GM12878 (cell line): ENCODE measurements at regions not wholly inside any gene's neighbourhood (a gene's known extent, or its start where the extent isn't known, plus 50 kb on each side); places are given as distances from the start of the nearest gene placed in this dataset.

Experiments used
- ATAC-seq: fragments of 200-7000 bp; cut with Tn5 transposase; 3 replicates; pipeline ENCODE4 v1.9.1; 2020; ENCODE audit warnings: mild to moderate bottlenecking, moderate library complexity
- BruUV-seq: library from RNA; stranded (reverse); fragments of 400-500 nt; replicated peaks from 2 replicates; lab custom pipeline; 2021; lab: Mats Ljungman, UMichigan
- CTCF ChIA-PET: fragments of 300-600 bp; sonication (Branson Sonifier 250); formaldehyde crosslinking; extraction: SDS; loops from one replicate; lab custom pipeline; 2021; ENCODE audit warnings: inconsistent platforms; lab: Yijun Ruan, JAX
- POLR2A ChIA-PET: fragments of 350-600 bp; formaldehyde crosslinking; extraction: SDS; loops from one replicate; lab custom pipeline; 2021; ENCODE audit warnings: inconsistent platforms; lab: Charles Lee
- RAD21 ChIA-PET: fragments of 300-600 bp; sonication (Branson Sonifier 250); formaldehyde crosslinking; loops from one replicate; lab custom pipeline; 2023; ENCODE audit warnings: antibody characterized with exemption; ENCODE audit not compliant: unreplicated experiment; lab: Charles Lee
- SMC1A ChIA-PET: fragments of 300-600 bp; sonication (Branson Sonifier 250); formaldehyde crosslinking; loops from one replicate; lab custom pipeline; 2023; ENCODE audit not compliant: unreplicated experiment, uncharacterized antibody; lab: Charles Lee
- DNase-seq: peaks from one replicate; pipeline ENCODE4 v3.0.0-alpha.2; 2011; ENCODE audit warnings: low read depth, low spot score
- FAIRE-seq: peaks from 3 replicates; lab custom pipeline; 2011; peaks lifted over from hg19 to GRCh38; lab: Jason Lieb, UNC
- H2AFZ ChIP-seq: 2 replicates; pipeline ENCODE4 v1.6.0; 2011; ENCODE audit warnings: low read depth, low read length, control low read depth; ENCODE audit not compliant: control insufficient read depth
- H3K27ac ChIP-seq: 2 replicates; pipeline ENCODE4 v1.5.1; 2011; ENCODE audit warnings: control low read depth; ENCODE audit not compliant: control insufficient read depth, insufficient read depth
- H3K27me3 ChIP-seq, 2 experiments: replicated peaks in 1 of 2; 2 replicates each; pipeline versions ENCODE4 v1.6.0 to v1.6.1; 2011; ENCODE audit warnings: low read length in 1 of 2; ENCODE audit not compliant: control insufficient read depth in 2 of 2, insufficient read depth in 2 of 2
- H3K36me3 ChIP-seq, 2 experiments: 2 replicates each; pipeline ENCODE4 v1.5.1; 2011; ENCODE audit warnings: low read length in 1 of 2; ENCODE audit not compliant: control insufficient read depth in 2 of 2, insufficient read depth in 2 of 2
- H3K4me1 ChIP-seq: 2 replicates; pipeline ENCODE4 v1.6.1; 2011; ENCODE audit warnings: mild to moderate bottlenecking, low read length, moderate library complexity, mixed read lengths; ENCODE audit not compliant: control insufficient read depth, insufficient read depth
- H3K4me2 ChIP-seq: 2 replicates; pipeline ENCODE4 v1.6.0; 2011; ENCODE audit warnings: control low read depth; ENCODE audit not compliant: control insufficient read depth, insufficient read depth
- H3K4me3 ChIP-seq: fragments of 200-600 bp; sonication (generic); 2 replicates; pipeline ENCODE4 v1.5.1; 2016
- H3K79me2 ChIP-seq: 2 replicates; pipeline ENCODE4 v1.6.0; 2011; ENCODE audit warnings: low read length; ENCODE audit not compliant: control insufficient read depth, insufficient read depth
- H3K9ac ChIP-seq: 2 replicates; pipeline ENCODE4 v1.8.0; 2011; ENCODE audit warnings: low read length, control low read depth, mixed read lengths; ENCODE audit not compliant: control insufficient read depth, insufficient read depth
- H3K9me3 ChIP-seq: replicated peaks from 3 replicates; pipeline ENCODE4 v1.5.1; 2011; ENCODE audit warnings: mild to moderate bottlenecking, low read length; ENCODE audit not compliant: control insufficient read depth, insufficient read depth
- H4K20me1 ChIP-seq: 2 replicates; pipeline ENCODE4 v1.6.0; 2011; ENCODE audit not compliant: control insufficient read depth, insufficient read depth
- ASH2L ChIP-seq: fragments of 300-600, 200-600 bp; sonication (generic); IDR thresholded peaks from 2 replicates; pipeline ENCODE4 v1.6.1; 2017; ENCODE audit warnings: low read depth, mild to moderate bottlenecking, borderline replicate concordance
- CHD1 ChIP-seq: IDR thresholded peaks from 2 replicates; pipeline ENCODE4 v1.6.1; 2012; ENCODE audit warnings: low read depth, low read length, improper control_type of control experiment
- EGR1 ChIP-seq, 2 experiments: IDR thresholded peaks; 1 replicate in 1 of 2; 2 replicates in 1 of 2; pipeline ENCODE4 v1.6.1; 2011 to 2012; ENCODE audit warnings: low read depth in 2 of 2, low read length in 2 of 2, borderline replicate concordance in 1 of 2, mild to moderate bottlenecking in 1 of 2, moderate library complexity in 1 of 2
- FOXK2 ChIP-seq: fragments of 450-650 bp; IDR thresholded peaks from 2 replicates; pipeline ENCODE4 v1.6.1; 2017; ENCODE audit warnings: mild to moderate bottlenecking, moderate library complexity
- HCFC1 ChIP-seq: fragments of 150-350 bp; IDR thresholded peaks from 2 replicates; pipeline ENCODE4 v1.6.1; 2014; ENCODE audit warnings: low read length
- IKZF2 ChIP-seq, 2 experiments: fragments of 450-650 bp; IDR thresholded peaks; 2 replicates each; pipeline ENCODE4 v1.6.1; 2017; ENCODE audit warnings: mild to moderate bottlenecking in 2 of 2, moderate library complexity in 2 of 2
- JUNB ChIP-seq: IDR thresholded peaks from 2 replicates; pipeline ENCODE4 v1.6.1; 2016; ENCODE audit warnings: antibody characterized with exemption, mild to moderate bottlenecking
- LARP7 ChIP-seq: fragments of 450-650 bp; IDR thresholded peaks from 2 replicates; pipeline ENCODE4 v1.6.1; 2017; ENCODE audit warnings: mild to moderate bottlenecking
- MYB ChIP-seq: fragments of 150-350 bp; IDR thresholded peaks from 2 replicates; pipeline ENCODE4 v1.6.1; 2014; ENCODE audit warnings: mild to moderate bottlenecking, low read depth, low read length, borderline replicate concordance
- RAD51 ChIP-seq: fragments of 450-650 bp; IDR thresholded peaks from 2 replicates; pipeline ENCODE4 v1.6.1; 2016; ENCODE audit warnings: moderate library complexity, mild to moderate bottlenecking, inconsistent platforms
- SIN3A ChIP-seq: IDR thresholded peaks from 2 replicates; pipeline ENCODE4 v1.6.1; 2012; ENCODE audit warnings: low read depth, low read length, improper control_type of control experiment
- SMAD1 ChIP-seq: fragments of 450-650 bp; IDR thresholded peaks from 2 replicates; pipeline ENCODE4 v1.6.1; 2018; ENCODE audit warnings: mild to moderate bottlenecking, low read depth; ENCODE audit not compliant: partially characterized antibody
- SREBF1 ChIP-seq: IDR thresholded peaks from 2 replicates; pipeline ENCODE4 v1.6.1; 2012; ENCODE audit warnings: mild to moderate bottlenecking, low read length
- STAT1 ChIP-seq: fragments of 450-650 bp; conservative IDR thresholded peaks from 2 replicates; pipeline ENCODE4 v1.6.1; 2014; ENCODE audit warnings: antibody characterized with exemption, mild to moderate bottlenecking
- WRNIP1 ChIP-seq: IDR thresholded peaks from 2 replicates; pipeline ENCODE4 v1.6.1; 2011; ENCODE audit warnings: low read depth, low read length, improper control_type of control experiment, borderline replicate concordance
- WGBS: methylation state at CpG from one replicate; pipeline ENCODE4 v1.1.6; 2016; ENCODE audit warnings: low lambda C conversion rate; ENCODE audit not compliant: insufficient replicate concordance, insufficient coverage; ENCODE audit errors: missing lambda C conversion rate; 5-methylcytosine and 5-hydroxymethylcytosine counted together
- in situ Hi-C: fragments of 300-500 bp; cut with MboI; formaldehyde crosslinking; loops from 9 replicates; pipeline ENCODE4 v1.14.3; 2018; ENCODE audit warnings: mixed read lengths
- intact Hi-C: fragments of 100-400 bp; cut with micrococcal nuclease; formaldehyde crosslinking; loops from one replicate; pipeline ENCODE4 v1.14.2; 2022; ENCODE audit not compliant: unreplicated experiment
- TF ChIP-seq, protein P1 (sequence below): fragments of 450-650 bp; IDR thresholded peaks from 2 replicates; pipeline ENCODE4 v1.6.1; 2017; ENCODE audit warnings: low read depth, mild to moderate bottlenecking, moderate library complexity

DNA sequence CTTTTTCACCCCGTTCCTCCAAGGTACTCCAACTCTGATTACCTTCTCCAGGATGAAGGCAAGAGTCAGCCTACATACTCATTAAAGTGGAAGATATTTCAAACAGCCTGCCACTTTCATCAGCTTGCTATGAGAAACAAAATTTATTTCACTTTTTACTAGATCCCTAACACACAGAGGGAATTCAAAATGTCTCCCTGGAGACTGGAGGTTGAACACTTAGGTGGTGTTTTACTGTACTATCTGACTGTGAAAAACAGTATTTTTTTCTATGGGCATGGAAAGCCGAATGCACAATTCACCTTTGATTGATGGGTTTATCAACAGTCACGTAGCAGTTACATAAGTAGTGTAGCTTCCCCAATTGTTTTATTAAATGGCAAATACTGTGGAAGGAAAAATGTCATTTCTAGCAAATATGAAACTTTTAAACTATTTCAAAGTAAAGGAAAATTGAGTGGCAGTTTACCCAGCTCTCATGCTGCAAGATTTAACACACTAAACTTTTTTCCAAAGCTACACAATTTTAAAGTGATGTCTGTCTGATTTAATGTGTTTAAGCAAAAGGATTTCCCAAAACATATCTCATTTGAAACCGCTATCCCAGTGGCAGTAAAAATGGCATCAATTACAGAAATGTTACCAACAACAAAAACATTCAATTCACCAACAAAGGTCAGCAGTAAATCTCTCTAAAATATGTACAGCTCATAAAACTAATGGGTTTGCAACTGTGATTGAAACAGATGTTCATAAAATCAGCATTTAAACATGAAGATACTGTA is 125.0 kb upstream of the TLE4 start:
- ChIA-PET SMC1A (no interaction called here), CTCF (no interaction called here), POLR2A (no interaction called here), RAD21 (no interaction called here)
- DNase-seq (no peak), ATAC-seq (no peak), FAIRE-seq (no peak)
- H3K4me3 ChIP-seq, result no peak overlapping the region
- H3K9me3 ChIP-seq, result no peaks in the 10 kb centered on the region
- no peak overlapping the region for H2AFZ ChIP-seq
- H3K36me3 ChIP-seq, result no peaks in the 10 kb centered on the region
- H4K20me1 ChIP-seq, result no peaks in the 10 kb centered on the region
- H3K4me2 ChIP-seq, result no peak overlapping the region
- H3K27ac ChIP-seq, result no peak overlapping the region
- no peaks in the 10 kb centered on the region for H3K4me1 ChIP-seq
- in situ Hi-C loops, result no loop called here
- WGBS, result 13% methylated on average over 4 of the region's 4 CpGs
- H3K9ac ChIP-seq, result no peak overlapping the region
- no peak for TF ChIP-seq LARP7
- TF ChIP-seq ASH2L, result no peak
- no peak for TF ChIP-seq FOXK2
- TF ChIP-seq WRNIP1, result no peak
- TF ChIP-seq STAT1, result no peak
- no peak for TF ChIP-seq SMAD1
- TF ChIP-seq CHD1, result no peak
- TF ChIP-seq MYB, result no peak
- TF ChIP-seq JUNB, result no peak
- TF ChIP-seq HCFC1, result no peak
- TF ChIP-seq, protein P1, sequence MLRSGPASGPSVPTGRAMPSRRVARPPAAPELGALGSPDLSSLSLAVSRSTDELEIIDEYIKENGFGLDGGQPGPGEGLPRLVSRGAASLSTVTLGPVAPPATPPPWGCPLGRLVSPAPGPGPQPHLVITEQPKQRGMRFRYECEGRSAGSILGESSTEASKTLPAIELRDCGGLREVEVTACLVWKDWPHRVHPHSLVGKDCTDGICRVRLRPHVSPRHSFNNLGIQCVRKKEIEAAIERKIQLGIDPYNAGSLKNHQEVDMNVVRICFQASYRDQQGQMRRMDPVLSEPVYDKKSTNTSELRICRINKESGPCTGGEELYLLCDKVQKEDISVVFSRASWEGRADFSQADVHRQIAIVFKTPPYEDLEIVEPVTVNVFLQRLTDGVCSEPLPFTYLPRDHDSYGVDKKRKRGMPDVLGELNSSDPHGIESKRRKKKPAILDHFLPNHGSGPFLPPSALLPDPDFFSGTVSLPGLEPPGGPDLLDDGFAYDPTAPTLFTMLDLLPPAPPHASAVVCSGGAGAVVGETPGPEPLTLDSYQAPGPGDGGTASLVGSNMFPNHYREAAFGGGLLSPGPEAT, result no peak
- TF ChIP-seq RAD51, result no peak
- TF ChIP-seq IKZF2 (IDR thresholded peaks at IDR 0.05), result no peak
- TF ChIP-seq SREBF1, result no peak
- no peak for TF ChIP-seq SIN3A
- no peak for TF ChIP-seq EGR1 (IDR thresholded peaks at IDR 0.05; ENCODE audit: borderline replicate concordance in 1 of 2, low read depth in 2 of 2, low read length in 2 of 2)
- no TSS peak for BruUV-seq
- H3K27me3 ChIP-seq, result no peaks in the 10 kb centered on the region
- no peaks in the 10 kb centered on the region for H3K79me2 ChIP-seq
- intact Hi-C loops, result no loop called here
